Colonic mucosa (tissue), 4 donors: ENCODE measurements at regions not wholly inside any gene's neighbourhood (a gene's known extent, or its start where the extent isn't known, plus 50 kb on each side); places are given as distances from the start of the nearest gene placed in this dataset.

Experiments
- DNase-seq: peaks from one replicate; pipeline ENCODE4 v3.0.0-alpha.2; 2020
- H3K27ac ChIP-seq: fragments of 200-600 bp; one replicate; pipeline ENCODE4 v1.8.0; 2021
- H3K27me3 ChIP-seq: fragments of 200-600 bp; one replicate; pipeline ENCODE4 v1.8.0; 2021
- H3K36me3 ChIP-seq: fragments of 200-600 bp; one replicate; pipeline ENCODE4 v1.8.0; 2021
- H3K4me1 ChIP-seq: fragments of 200-600 bp; one replicate; pipeline ENCODE4 v1.8.0; 2021; ENCODE audit warnings: mild to moderate bottlenecking
- H3K4me3 ChIP-seq: fragments of 200-600 bp; one replicate; pipeline ENCODE4 v1.8.0; 2021
- H3K9ac ChIP-seq, 2 donors: one replicate each; pipeline ENCODE4 v1.7.0; 2013; ENCODE audit warnings: control low read depth in 2 of 2, low read depth in 2 of 2, low read length in 2 of 2
- H3K9me3 ChIP-seq: fragments of 200-600 bp; one replicate; pipeline ENCODE4 v1.8.0; 2021
- intact Hi-C: fragments of 100-400 bp; cut with DNase I; formaldehyde crosslinking; loops from one replicate; pipeline ENCODE4 v1.14.1; 2022
- TF ChIP-seq, protein P1 (sequence below): fragments of 200-600 bp; IDR thresholded peaks from one replicate; pipeline ENCODE4 v1.8.0; 2022; ENCODE audit warnings: antibody characterized with exemption, mild to moderate bottlenecking
- donor health status: healthy.
- donor health status: DM: no; HTN: no; CAD: no.
- donor health status: DM: no; HTN: no; CAD: no.

DNA sequence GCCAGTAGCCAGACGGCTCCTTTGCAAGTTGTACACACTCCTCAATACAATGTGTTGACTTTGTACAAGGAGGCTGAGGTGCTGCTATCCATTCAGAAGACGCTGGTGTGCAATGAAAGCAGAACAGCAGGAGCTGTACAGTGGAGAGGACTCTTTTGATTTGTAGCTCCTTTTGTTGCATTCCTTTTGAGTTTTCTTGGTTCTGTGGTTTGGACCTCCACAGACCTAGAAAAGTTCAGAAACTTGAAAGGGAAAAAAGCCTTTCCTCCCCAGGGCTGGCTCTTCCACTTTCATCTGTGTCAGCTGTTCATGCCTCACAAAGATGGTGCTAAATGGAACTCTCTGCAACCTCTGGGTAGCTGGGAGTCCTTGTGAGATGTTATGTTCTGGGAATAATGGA, 117.4 kb downstream of the MAT2B start:
- TF ChIP-seq, protein P1, sequence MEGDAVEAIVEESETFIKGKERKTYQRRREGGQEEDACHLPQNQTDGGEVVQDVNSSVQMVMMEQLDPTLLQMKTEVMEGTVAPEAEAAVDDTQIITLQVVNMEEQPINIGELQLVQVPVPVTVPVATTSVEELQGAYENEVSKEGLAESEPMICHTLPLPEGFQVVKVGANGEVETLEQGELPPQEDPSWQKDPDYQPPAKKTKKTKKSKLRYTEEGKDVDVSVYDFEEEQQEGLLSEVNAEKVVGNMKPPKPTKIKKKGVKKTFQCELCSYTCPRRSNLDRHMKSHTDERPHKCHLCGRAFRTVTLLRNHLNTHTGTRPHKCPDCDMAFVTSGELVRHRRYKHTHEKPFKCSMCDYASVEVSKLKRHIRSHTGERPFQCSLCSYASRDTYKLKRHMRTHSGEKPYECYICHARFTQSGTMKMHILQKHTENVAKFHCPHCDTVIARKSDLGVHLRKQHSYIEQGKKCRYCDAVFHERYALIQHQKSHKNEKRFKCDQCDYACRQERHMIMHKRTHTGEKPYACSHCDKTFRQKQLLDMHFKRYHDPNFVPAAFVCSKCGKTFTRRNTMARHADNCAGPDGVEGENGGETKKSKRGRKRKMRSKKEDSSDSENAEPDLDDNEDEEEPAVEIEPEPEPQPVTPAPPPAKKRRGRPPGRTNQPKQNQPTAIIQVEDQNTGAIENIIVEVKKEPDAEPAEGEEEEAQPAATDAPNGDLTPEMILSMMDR: no peak
- Histone ChIP-seq H3K4me1 (no peaks in the 10 kb centered on the region), H3K27ac (no peak overlapping the region), H3K9me3 (no peaks in the 10 kb centered on the region), H3K9ac (no peak overlapping the region), H3K27me3 (no peaks in the 10 kb centered on the region), H3K4me3 (no peak overlapping the region), H3K36me3 (no peaks in the 10 kb centered on the region)
- intact Hi-C loops: no loop called here
- no peak for DNase-seq

DNA sequence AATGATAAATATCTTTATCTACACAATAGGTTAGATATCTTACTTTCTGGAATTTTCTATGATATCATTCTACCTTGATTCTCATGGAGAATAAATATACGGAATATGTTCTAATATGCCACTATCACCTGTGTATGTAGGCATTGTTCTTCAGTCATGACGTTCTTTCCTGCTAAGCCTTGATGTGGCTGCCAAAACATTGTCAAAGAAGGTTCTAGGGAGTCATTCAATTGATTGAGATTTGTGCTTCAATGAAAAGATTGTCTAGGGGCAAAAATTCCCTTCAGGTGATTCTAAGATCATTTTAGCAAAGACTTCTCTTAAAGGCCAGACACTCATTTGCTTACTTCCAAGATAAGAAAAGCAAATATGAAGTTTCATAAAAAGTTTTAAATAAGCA, 118.1 kb downstream of the MAT2B start:
- no peak overlapping the region for H3K9ac ChIP-seq
- no peaks in the 10 kb centered on the region for H3K9me3 ChIP-seq
- H3K4me3 ChIP-seq: no peak overlapping the region
- no peaks in the 10 kb centered on the region for H3K27me3 ChIP-seq
- no peaks in the 10 kb centered on the region for H3K36me3 ChIP-seq
- intact Hi-C loops: no loop called here
- TF ChIP-seq, protein P1: no peak
- no peak for DNase-seq
- H3K27ac ChIP-seq: no peak overlapping the region
- no peaks in the 10 kb centered on the region for H3K4me1 ChIP-seq

DNA sequence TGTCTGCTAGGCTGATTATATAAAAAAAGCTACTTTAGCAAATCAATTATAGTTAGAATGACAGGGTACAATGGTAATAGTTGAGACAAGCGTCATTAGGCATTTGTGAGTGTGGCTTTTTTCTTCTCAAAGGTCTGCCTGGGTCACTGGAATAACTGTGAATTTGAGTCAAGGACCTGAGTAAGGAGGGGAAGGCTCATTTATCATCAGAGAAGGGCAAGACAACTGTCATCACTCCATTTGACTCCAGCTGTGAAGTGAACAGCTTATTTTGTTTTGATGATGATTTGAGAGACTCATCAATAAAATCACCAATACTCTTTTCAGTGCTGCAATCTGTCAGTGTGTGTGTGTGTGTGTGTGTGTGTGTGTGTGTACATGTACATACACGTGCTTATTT, 118.6 kb downstream of the MAT2B start:
- TF ChIP-seq, protein P1: no peak
- Histone ChIP-seq H3K27me3 (no peaks in the 10 kb centered on the region), H3K4me1 (no peaks in the 10 kb centered on the region), H3K4me3 (no peak overlapping the region), H3K9ac (no peak overlapping the region), H3K27ac (no peak overlapping the region), H3K9me3 (no peaks in the 10 kb centered on the region), H3K36me3 (no peaks in the 10 kb centered on the region)
- DNase-seq: no peak
- intact Hi-C loops: no loop called here

DNA sequence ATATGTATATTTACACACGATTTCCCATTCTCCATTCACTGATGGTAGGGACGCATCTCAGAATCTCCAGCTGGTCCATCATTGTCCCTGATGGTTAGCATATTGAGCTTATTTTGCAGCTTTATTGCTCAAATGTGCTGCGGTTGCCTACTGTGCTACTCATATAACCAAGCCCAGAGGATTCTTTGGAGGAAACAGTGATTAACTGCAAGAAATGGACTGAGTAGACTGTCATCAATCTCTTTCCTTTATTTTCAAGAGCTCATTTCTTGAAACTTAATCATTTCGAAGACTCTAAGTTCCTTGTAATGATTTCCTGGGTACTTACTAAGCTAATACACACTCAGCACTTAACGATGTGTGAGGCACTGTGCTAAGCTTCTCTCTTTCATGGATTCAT, 119.0 kb downstream of the MAT2B start:
- intact Hi-C loops: no loop called here
- no peak overlapping the region for H3K4me3 ChIP-seq

DNA sequence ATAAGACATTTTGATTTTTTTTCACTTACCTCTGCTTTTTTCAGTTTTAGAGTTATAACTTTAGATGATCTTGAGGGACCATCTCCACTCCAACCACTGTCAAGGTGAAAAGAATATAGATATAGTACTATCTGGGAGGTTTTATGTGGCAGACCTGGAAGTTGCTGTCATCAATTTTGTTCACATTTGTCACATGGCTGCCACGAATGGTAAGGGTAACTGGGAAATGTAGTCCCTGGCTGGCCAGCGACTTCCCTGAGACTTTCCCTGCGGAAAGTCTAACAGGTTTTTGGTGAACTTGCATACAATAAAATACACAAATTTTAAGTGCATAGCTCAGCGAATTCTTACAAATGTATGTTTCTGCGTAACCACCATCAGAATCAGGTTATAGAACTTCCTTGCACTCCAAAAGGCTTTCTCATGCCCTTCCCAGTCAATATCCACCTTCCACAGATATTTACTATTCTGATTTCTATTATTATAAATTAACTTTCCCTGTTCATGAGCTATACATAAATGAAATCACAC, 121.5 kb downstream of the MAT2B start:
- Histone ChIP-seq H3K27me3 (no peaks in the 10 kb centered on the region), H3K4me1 (no peaks in the 10 kb centered on the region), H3K36me3 (no peaks in the 10 kb centered on the region), H3K9ac (no peak overlapping the region), H3K4me3 (no peak overlapping the region), H3K27ac (no peak overlapping the region), H3K9me3 (no peaks in the 10 kb centered on the region)
- TF ChIP-seq, protein P1: no peak
- intact Hi-C loops: no loop called here
- no peak for DNase-seq

More for the DNA sequence above, 119.0 kb downstream of the MAT2B start:
- Histone ChIP-seq H3K27me3 (no peaks in the 10 kb centered on the region), H3K36me3 (no peaks in the 10 kb centered on the region), H3K9me3 (no peaks in the 10 kb centered on the region), H3K27ac (no peak overlapping the region), H3K9ac (no peak overlapping the region), H3K4me1 (no peaks in the 10 kb centered on the region)
- no peak for DNase-seq
- TF ChIP-seq, protein P1: no peak
